IMR-90 (cell line): ENCODE measurements at regions not wholly inside any gene's neighbourhood (a gene's known extent, or its start where the extent isn't known, plus 50 kb on each side); places are given as distances from the start of the nearest gene placed in this dataset.

Source experiments
- CEBPB ChIP-seq: IDR thresholded peaks from 2 replicates; pipeline ENCODE4 v1.6.1; 2012; ENCODE audit warnings: low read depth, low read length, improper control_type of control experiment
- MXI1 ChIP-seq: IDR thresholded peaks from 2 replicates; pipeline ENCODE4 v1.6.1; 2012; ENCODE audit warnings: low read depth, mild to moderate bottlenecking, low read length, moderate library complexity, borderline replicate concordance
- TF ChIP-seq, protein P1 (sequence below): conservative IDR thresholded peaks from 2 replicates; pipeline ENCODE4 v1.5.1; 2012; ENCODE audit warnings: mild to moderate bottlenecking, low read depth, low read length, improper control_type of control experiment

DNA sequence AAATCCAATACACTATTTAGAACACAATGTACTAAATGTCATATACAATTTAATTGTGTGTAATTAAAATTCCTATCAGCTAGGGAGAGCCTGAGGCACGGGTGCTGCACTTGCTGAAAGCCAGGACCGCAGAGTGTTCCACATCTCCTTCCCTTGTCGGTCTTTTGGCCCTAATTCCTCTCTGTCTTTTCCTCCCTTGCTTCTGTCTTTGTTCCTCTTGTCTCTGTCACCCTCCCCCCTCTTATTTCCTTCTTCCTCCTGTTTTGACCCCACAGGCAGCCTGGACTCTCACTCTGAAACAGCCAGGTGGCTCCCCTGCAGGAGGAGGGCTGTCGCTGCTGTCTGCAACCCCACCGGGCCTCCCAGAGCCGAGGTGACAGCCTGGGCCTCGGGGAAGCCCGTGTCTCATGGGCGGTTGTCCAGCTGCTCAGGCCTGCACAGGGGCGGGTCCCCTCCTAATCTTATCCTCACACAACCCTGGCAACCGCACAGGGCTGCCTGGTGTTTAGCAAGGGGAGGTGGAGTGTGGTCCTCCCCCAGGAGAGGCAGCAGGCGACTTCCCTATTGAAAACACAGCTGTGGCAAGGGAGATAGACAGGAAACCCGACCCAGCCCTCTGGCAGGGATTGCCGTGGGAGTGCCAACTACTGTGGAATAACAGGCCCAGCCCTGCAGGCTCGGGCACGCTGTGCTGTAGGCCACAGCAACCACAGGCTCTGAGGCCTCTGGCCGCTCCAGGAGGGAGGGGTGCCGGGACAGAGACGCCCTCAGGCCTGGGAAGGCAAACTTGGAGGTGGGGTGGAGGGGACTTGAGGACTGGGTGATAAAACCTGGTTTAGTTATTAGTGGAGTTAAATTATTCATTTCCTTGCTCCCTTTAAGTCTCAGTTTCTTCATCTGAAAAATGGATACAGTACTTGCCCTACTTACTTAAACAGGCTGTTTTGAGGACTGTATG is 68.8 kb upstream of the WDR26 start (continued):
- TF ChIP-seq, protein P1, sequence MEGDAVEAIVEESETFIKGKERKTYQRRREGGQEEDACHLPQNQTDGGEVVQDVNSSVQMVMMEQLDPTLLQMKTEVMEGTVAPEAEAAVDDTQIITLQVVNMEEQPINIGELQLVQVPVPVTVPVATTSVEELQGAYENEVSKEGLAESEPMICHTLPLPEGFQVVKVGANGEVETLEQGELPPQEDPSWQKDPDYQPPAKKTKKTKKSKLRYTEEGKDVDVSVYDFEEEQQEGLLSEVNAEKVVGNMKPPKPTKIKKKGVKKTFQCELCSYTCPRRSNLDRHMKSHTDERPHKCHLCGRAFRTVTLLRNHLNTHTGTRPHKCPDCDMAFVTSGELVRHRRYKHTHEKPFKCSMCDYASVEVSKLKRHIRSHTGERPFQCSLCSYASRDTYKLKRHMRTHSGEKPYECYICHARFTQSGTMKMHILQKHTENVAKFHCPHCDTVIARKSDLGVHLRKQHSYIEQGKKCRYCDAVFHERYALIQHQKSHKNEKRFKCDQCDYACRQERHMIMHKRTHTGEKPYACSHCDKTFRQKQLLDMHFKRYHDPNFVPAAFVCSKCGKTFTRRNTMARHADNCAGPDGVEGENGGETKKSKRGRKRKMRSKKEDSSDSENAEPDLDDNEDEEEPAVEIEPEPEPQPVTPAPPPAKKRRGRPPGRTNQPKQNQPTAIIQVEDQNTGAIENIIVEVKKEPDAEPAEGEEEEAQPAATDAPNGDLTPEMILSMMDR: no peak
- TF ChIP-seq CEBPB: 0 out of 2 replicates have a peak, but pooled peaks have one; percentile 15
- TF ChIP-seq MXI1: no peak; the same call in 1 of the 2 replicates
